ENCODE measurements at regions not wholly inside any gene's neighbourhood (a gene's known extent, or its start where the extent isn't known, plus 50 kb on each side); places are given as distances from the start of the nearest gene placed in this dataset.
A peak's percentile ranks its signal among the peaks of the same experiment; 100 is the strongest.
"Not testable (repeated sequence)": the region's sequence is repeated elsewhere in the genome, so short reads cannot be mapped to it uniquely, and the experiment has no call there.

- Histone ChIP-seq H3K36me3 (ENCODE audit: control insufficient read depth, insufficient read depth, low read length) (no peaks in the 10 kb centered on the region), H3K27ac (ENCODE audit: low read depth, low read length, severe bottlenecking) (no peak overlapping the region), H3K9me3 (ENCODE audit: control insufficient read depth, low read length) (peaks cover 3% of the 10 kb centered on the region), H3K4me3 (ENCODE audit: extremely low read depth, insufficient read depth, low read length, poor library complexity, severe bottlenecking) (no peak overlapping the region), H3K4me1 (ENCODE audit: control insufficient read depth, insufficient read depth, low read length, poor library complexity, severe bottlenecking) (peaks cover 13% of the 10 kb centered on the region)
- 78 to 100% methylated on average over 1 of the region's 2 CpGs for WGBS, 2 experiments (ENCODE audit: insufficient coverage in 2 of 2)
Measured at GRCh38 chr11:103604310-103604709, 432.1 kb upstream of the DDI1 start.

- Histone ChIP-seq H3K27ac (ENCODE audit: low read depth, low read length, severe bottlenecking) (peak overlapping the region; percentile 83), H3K36me3 (ENCODE audit: control insufficient read depth, insufficient read depth, low read length) (no peaks in the 10 kb centered on the region), H3K4me1 (ENCODE audit: control insufficient read depth, insufficient read depth, low read length, poor library complexity, severe bottlenecking) (peaks cover 18% of the 10 kb centered on the region), H3K4me3 (ENCODE audit: extremely low read depth, insufficient read depth, low read length, poor library complexity, severe bottlenecking) (no peak overlapping the region), H3K9me3 (ENCODE audit: control insufficient read depth, low read length) (peaks cover 3% of the 10 kb centered on the region)
- 100% methylated on average over 1 to 3 of the region's 3 CpGs for WGBS, 2 experiments (ENCODE audit: insufficient coverage in 2 of 2)
Measured at GRCh38 chr11:103608566-103608965, 427.9 kb upstream of the DDI1 start.

- H3K4me3 ChIP-seq (ENCODE audit: extremely low read depth, insufficient read depth, low read length, poor library complexity, severe bottlenecking): no peak overlapping the region
- no peaks in the 10 kb centered on the region for H3K36me3 ChIP-seq (ENCODE audit: control insufficient read depth, insufficient read depth, low read length)
- peak overlapping the region; percentile 83 for H3K27ac ChIP-seq (ENCODE audit: low read depth, low read length, severe bottlenecking)
- peaks cover 18% of the 10 kb centered on the region for H3K4me1 ChIP-seq (ENCODE audit: control insufficient read depth, insufficient read depth, low read length, poor library complexity, severe bottlenecking)
- WGBS, 2 experiments (ENCODE audit: insufficient coverage in 2 of 2): 92% methylated on average over 1 of the region's 2 CpGs
- H3K9me3 ChIP-seq (ENCODE audit: control insufficient read depth, low read length): peaks cover 3% of the 10 kb centered on the region
Measured at GRCh38 chr11:103609117-103610066, 427.0 kb upstream of the DDI1 start.

GRCh38 chr11:103610435-103610834, 426.0 kb upstream of the DDI1 start:
- no peak overlapping the region for H3K27ac ChIP-seq (ENCODE audit: low read depth, low read length, severe bottlenecking)
- H3K36me3 ChIP-seq (ENCODE audit: control insufficient read depth, insufficient read depth, low read length): no peaks in the 10 kb centered on the region
- H3K4me1 ChIP-seq (ENCODE audit: control insufficient read depth, insufficient read depth, low read length, poor library complexity, severe bottlenecking): peaks cover 15% of the 10 kb centered on the region
- no peak overlapping the region for H3K4me3 ChIP-seq (ENCODE audit: extremely low read depth, insufficient read depth, low read length, poor library complexity, severe bottlenecking)
- H3K9me3 ChIP-seq (ENCODE audit: control insufficient read depth, low read length): peaks cover 3% of the 10 kb centered on the region

- not testable (repeated sequence) for H3K36me3 ChIP-seq (ENCODE audit: control insufficient read depth, insufficient read depth, low read length); H3K4me3 ChIP-seq (ENCODE audit: extremely low read depth, insufficient read depth, low read length, poor library complexity, severe bottlenecking); H3K9me3 ChIP-seq (ENCODE audit: control insufficient read depth, low read length); H3K27ac ChIP-seq (ENCODE audit: low read depth, low read length, severe bottlenecking)
- 93% methylated on average over 5 to 6 of the region's 7 CpGs for WGBS, 2 experiments (ENCODE audit: insufficient coverage in 2 of 2)
- peaks cover 15% of the 10 kb centered on the region for H3K4me1 ChIP-seq (ENCODE audit: control insufficient read depth, insufficient read depth, low read length, poor library complexity, severe bottlenecking)
Measured at GRCh38 chr11:103611526-103612260, 424.7 kb upstream of the DDI1 start.

GRCh38 chr11:103612451-103612850, 424.0 kb upstream of the DDI1 start:
- H3K4me1 ChIP-seq (ENCODE audit: control insufficient read depth, insufficient read depth, low read length, poor library complexity, severe bottlenecking): peaks cover 15% of the 10 kb centered on the region
- WGBS, 2 experiments (ENCODE audit: insufficient coverage in 2 of 2): 90 to 93% methylated on average over 8 to 9 of the region's 9 CpGs
- not testable (repeated sequence) for H3K27ac ChIP-seq (ENCODE audit: low read depth, low read length, severe bottlenecking); H3K4me3 ChIP-seq (ENCODE audit: extremely low read depth, insufficient read depth, low read length, poor library complexity, severe bottlenecking); H3K36me3 ChIP-seq (ENCODE audit: control insufficient read depth, insufficient read depth, low read length); H3K9me3 ChIP-seq (ENCODE audit: control insufficient read depth, low read length)

GRCh38 chr11:103616586-103616985, 419.9 kb upstream of the DDI1 start:
- not testable (repeated sequence) for H3K27ac ChIP-seq (ENCODE audit: low read depth, low read length, severe bottlenecking)
- WGBS, 2 experiments (ENCODE audit: insufficient coverage in 2 of 2): 69% methylated on average over 2 of the region's 2 CpGs; no CpG with 5 or more reads in 1 of the 2 experiments

GRCh38 chr11:103618528-103618927, 417.9 kb upstream of the DDI1 start:
- no peak overlapping the region for H3K27ac ChIP-seq (ENCODE audit: low read depth, low read length, severe bottlenecking)
- no peaks in the 10 kb centered on the region for H3K9me3 ChIP-seq (ENCODE audit: control insufficient read depth, low read length)
- peaks cover 3% of the 10 kb centered on the region for H3K4me1 ChIP-seq (ENCODE audit: control insufficient read depth, insufficient read depth, low read length, poor library complexity, severe bottlenecking)
- H3K4me3 ChIP-seq (ENCODE audit: extremely low read depth, insufficient read depth, low read length, poor library complexity, severe bottlenecking): no peak overlapping the region
- H3K36me3 ChIP-seq (ENCODE audit: control insufficient read depth, insufficient read depth, low read length): no peaks in the 10 kb centered on the region
- WGBS, 2 experiments (ENCODE audit: insufficient coverage in 2 of 2): 90 to 100% methylated on average over 1 to 2 of the region's 3 CpGs

More at GRCh38 chr11:103616586-103616985, 419.9 kb upstream of the DDI1 start:
- not testable (repeated sequence) for H3K9me3 ChIP-seq (ENCODE audit: control insufficient read depth, low read length); H3K36me3 ChIP-seq (ENCODE audit: control insufficient read depth, insufficient read depth, low read length); H3K4me1 ChIP-seq (ENCODE audit: control insufficient read depth, insufficient read depth, low read length, poor library complexity, severe bottlenecking); H3K4me3 ChIP-seq (ENCODE audit: extremely low read depth, insufficient read depth, low read length, poor library complexity, severe bottlenecking)

- H3K27ac ChIP-seq (ENCODE audit: low read depth, low read length, severe bottlenecking): no peak overlapping the region
- H3K4me1 ChIP-seq (ENCODE audit: control insufficient read depth, insufficient read depth, low read length, poor library complexity, severe bottlenecking): peaks cover 3% of the 10 kb centered on the region
- H3K9me3 ChIP-seq (ENCODE audit: control insufficient read depth, low read length): no peaks in the 10 kb centered on the region
- H3K4me3 ChIP-seq (ENCODE audit: extremely low read depth, insufficient read depth, low read length, poor library complexity, severe bottlenecking): no peak overlapping the region
- H3K36me3 ChIP-seq (ENCODE audit: control insufficient read depth, insufficient read depth, low read length): no peaks in the 10 kb centered on the region
- WGBS, 2 experiments (ENCODE audit: insufficient coverage in 2 of 2): 40 to 83% methylated on average over 1 of the region's 5 CpGs
Measured at GRCh38 chr11:103619480-103619879, 417.0 kb upstream of the DDI1 start.

GRCh38 chr11:103619938-103620337, 416.5 kb upstream of the DDI1 start:
- 100% methylated on average over 2 of the region's 2 CpGs for WGBS, 2 experiments (ENCODE audit: insufficient coverage in 2 of 2)
- H3K27ac ChIP-seq (ENCODE audit: low read depth, low read length, severe bottlenecking): no peak overlapping the region
- H3K4me3 ChIP-seq (ENCODE audit: extremely low read depth, insufficient read depth, low read length, poor library complexity, severe bottlenecking): no peak overlapping the region
- H3K4me1 ChIP-seq (ENCODE audit: control insufficient read depth, insufficient read depth, low read length, poor library complexity, severe bottlenecking): peaks cover 8% of the 10 kb centered on the region
- no peaks in the 10 kb centered on the region for H3K36me3 ChIP-seq (ENCODE audit: control insufficient read depth, insufficient read depth, low read length)
- H3K9me3 ChIP-seq (ENCODE audit: control insufficient read depth, low read length): no peaks in the 10 kb centered on the region

Data from mesodermal cell (in vitro differentiated cells).